Stomach (tissue), 4 donors: ENCODE measurements at regions not wholly inside any gene's neighbourhood (a gene's known extent, or its start where the extent isn't known, plus 50 kb on each side); places are given as distances from the start of the nearest gene placed in this dataset.

ENCODE experiments used
- EP300 ChIP-seq: sonication (generic); formaldehyde crosslinking; IDR thresholded peaks from one replicate; pipeline ENCODE4 v1.6.1; 2017; ENCODE audit warnings: antibody characterized with exemption
- POLR2A ChIP-seq, 4 donors: fragments of 450-650 bp; IDR thresholded peaks; one replicate each; pipeline ENCODE4 v1.6.1; 2016; ENCODE audit warnings: antibody characterized with exemption in 4 of 4, control low read depth in 2 of 4, mild to moderate bottlenecking in 1 of 4, moderate library complexity in 1 of 4
- POLR2AphosphoS5 ChIP-seq, 3 donors: sonication (generic); formaldehyde crosslinking; IDR thresholded peaks; one replicate each; pipeline ENCODE4 v1.6.1; 2016; ENCODE audit warnings: antibody characterized with exemption in 3 of 3
- TF ChIP-seq, protein P1 (sequence below), 7 experiments: fragments of 450-650 bp in 4 of 7; fragments of 200-600 bp in 3 of 7; sonication (generic) in 3 of 7; IDR thresholded peaks; one replicate each; pipeline ENCODE4 v1.5.1; 2016 to 2019; ENCODE audit warnings: antibody characterized with exemption in 7 of 7, control low read depth in 2 of 7, mild to moderate bottlenecking in 1 of 7

DNA sequence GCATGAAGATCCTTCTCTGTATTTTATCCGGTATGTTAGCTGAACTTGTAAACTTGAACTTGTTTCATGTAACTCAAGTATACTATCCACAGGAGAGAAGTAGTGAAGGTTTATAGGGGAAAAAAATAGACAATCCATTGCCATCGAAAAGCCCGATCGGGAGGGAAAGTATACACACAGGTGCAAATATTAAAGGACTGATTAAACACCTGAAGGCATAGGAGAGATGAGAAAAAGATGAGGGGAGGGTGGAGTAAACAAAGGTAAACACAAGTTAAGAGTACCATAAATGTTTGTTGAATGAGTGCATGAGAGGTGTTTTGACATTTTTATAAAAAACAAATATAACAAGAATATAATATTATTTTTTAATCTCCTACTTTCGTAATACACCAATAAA is 64.3 kb upstream of the CITED2 start:
- TF ChIP-seq POLR2AphosphoS5 (IDR thresholded peaks at IDR 0.05) (no peak), POLR2A (IDR thresholded peaks at IDR 0.05) (no peak), EP300 (no peak)
- TF ChIP-seq, protein P1, sequence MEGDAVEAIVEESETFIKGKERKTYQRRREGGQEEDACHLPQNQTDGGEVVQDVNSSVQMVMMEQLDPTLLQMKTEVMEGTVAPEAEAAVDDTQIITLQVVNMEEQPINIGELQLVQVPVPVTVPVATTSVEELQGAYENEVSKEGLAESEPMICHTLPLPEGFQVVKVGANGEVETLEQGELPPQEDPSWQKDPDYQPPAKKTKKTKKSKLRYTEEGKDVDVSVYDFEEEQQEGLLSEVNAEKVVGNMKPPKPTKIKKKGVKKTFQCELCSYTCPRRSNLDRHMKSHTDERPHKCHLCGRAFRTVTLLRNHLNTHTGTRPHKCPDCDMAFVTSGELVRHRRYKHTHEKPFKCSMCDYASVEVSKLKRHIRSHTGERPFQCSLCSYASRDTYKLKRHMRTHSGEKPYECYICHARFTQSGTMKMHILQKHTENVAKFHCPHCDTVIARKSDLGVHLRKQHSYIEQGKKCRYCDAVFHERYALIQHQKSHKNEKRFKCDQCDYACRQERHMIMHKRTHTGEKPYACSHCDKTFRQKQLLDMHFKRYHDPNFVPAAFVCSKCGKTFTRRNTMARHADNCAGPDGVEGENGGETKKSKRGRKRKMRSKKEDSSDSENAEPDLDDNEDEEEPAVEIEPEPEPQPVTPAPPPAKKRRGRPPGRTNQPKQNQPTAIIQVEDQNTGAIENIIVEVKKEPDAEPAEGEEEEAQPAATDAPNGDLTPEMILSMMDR (IDR thresholded peaks at IDR 0.05) = no peak
